Ovary (tissue), 7 donors: ENCODE measurements at regions not wholly inside any gene's neighbourhood (a gene's known extent, or its start where the extent isn't known, plus 50 kb on each side); places are given as distances from the start of the nearest gene placed in this dataset.

ENCODE experiments used
- DNase-seq, 5 donors: peaks; one replicate each; pipeline ENCODE4 v3.0.0-alpha.2; 2019 to 2020
- H3K27ac ChIP-seq, 2 donors: fragments of 200-600 bp; one replicate each; pipeline versions ENCODE4 v1.5.1 to v1.8.0; 2019 to 2022
- H3K27me3 ChIP-seq: fragments of 200-600 bp; one replicate; pipeline ENCODE4 v1.8.0; 2022
- H3K36me3 ChIP-seq: fragments of 200-600 bp; sonication (generic); one replicate; pipeline ENCODE4 v1.5.1; 2019
- H3K4me1 ChIP-seq: one replicate; pipeline ENCODE4 v1.8.1; 2013; ENCODE audit warnings: mild to moderate bottlenecking, moderate library complexity; ENCODE audit not compliant: insufficient read depth
- H3K4me3 ChIP-seq: fragments of 200-600 bp; sonication (generic); one replicate; pipeline ENCODE4 v1.5.1; 2017
- H3K9me3 ChIP-seq, 2 donors: fragments of 200-600 bp in 1 of 2; sonication (generic) in 1 of 2; one replicate each; pipeline versions ENCODE4 v1.5.1 to v1.8.1; 2013 to 2019; ENCODE audit warnings: mild to moderate bottlenecking in 1 of 2, moderate library complexity in 1 of 2
- EP300 ChIP-seq: sonication (generic); formaldehyde crosslinking; IDR thresholded peaks from one replicate; pipeline ENCODE4 v1.6.1; 2017; ENCODE audit warnings: antibody characterized with exemption
- POLR2A ChIP-seq: fragments of 450-650 bp; IDR thresholded peaks from one replicate; pipeline ENCODE4 v1.6.1; 2017; ENCODE audit warnings: antibody characterized with exemption, mild to moderate bottlenecking, moderate library complexity
- WGBS, 3 donors: extraction: QIAGEN DNeasy Blood & Tissue Kit in 1 of 3; methylation state at CpG; one replicate each; pipeline versions ENCODE4 v1.1.5 to v1.1.7; 2013 to 2017; 5-methylcytosine and 5-hydroxymethylcytosine counted together
- intact Hi-C, 4 donors: fragments of 100-400 bp; cut with DNase I; formaldehyde crosslinking; loops; one replicate each; pipeline versions ENCODE4 v1.11.0 to v1.15.1; 2022 to 2023
- TF ChIP-seq, protein P1 (sequence below), 3 donors: fragments of 450-650 bp in 2 of 3; fragments of 200-600 bp in 1 of 3; IDR thresholded peaks; one replicate each; pipeline versions ENCODE4 v1.5.1 to v1.8.0; 2016 to 2022; ENCODE audit warnings: antibody characterized with exemption in 3 of 3, mild to moderate bottlenecking in 1 of 3
- donor health status: DM: no; HTN: no; CAD: no; lungs with moderate emphysema.
- donor health status: DM: no; HTN: no; CAD: no.
- donor health status: Bipolar disorder and iron deficiency.
- donor health status: DM: no; HTN: no; CAD: no.
- donor health status: DM: yes; HTN: yes; CAD: no.

DNA sequence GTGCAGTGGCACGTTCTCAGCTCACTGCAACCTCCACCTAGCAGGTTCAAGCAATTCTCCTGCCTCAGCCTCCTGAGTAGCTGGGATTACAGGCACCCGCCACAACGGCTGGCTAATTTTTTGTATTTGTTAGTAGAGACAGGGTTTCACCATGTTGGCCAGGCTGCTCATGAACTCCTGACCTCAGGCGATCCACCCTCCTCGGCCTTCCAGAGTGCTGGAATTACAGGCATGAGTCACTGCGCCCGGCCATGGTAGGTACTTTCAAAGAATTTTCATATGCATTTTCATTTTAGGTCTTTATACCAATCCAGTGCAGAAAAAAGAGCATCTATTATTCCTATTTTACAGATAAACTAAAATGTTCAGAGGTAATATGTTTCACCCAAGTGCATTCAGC, 411.3 kb upstream of the USP15 start:
- H3K36me3 ChIP-seq, result no peaks in the 10 kb centered on the region
- H3K4me3 ChIP-seq, result no peak overlapping the region
- intact Hi-C loops, result no loop called here
- H3K27ac ChIP-seq, result no peak overlapping the region
- H3K27me3 ChIP-seq, result no peaks in the 10 kb centered on the region
- 91 to 94% (median 93%) methylated on average over 7 of the region's 7 CpGs for WGBS, 3 donors
- H3K4me1 ChIP-seq, result no peaks in the 10 kb centered on the region
- DNase-seq, result no peak
- TF ChIP-seq POLR2A (no peak), EP300 (no peak)
- TF ChIP-seq, protein P1, sequence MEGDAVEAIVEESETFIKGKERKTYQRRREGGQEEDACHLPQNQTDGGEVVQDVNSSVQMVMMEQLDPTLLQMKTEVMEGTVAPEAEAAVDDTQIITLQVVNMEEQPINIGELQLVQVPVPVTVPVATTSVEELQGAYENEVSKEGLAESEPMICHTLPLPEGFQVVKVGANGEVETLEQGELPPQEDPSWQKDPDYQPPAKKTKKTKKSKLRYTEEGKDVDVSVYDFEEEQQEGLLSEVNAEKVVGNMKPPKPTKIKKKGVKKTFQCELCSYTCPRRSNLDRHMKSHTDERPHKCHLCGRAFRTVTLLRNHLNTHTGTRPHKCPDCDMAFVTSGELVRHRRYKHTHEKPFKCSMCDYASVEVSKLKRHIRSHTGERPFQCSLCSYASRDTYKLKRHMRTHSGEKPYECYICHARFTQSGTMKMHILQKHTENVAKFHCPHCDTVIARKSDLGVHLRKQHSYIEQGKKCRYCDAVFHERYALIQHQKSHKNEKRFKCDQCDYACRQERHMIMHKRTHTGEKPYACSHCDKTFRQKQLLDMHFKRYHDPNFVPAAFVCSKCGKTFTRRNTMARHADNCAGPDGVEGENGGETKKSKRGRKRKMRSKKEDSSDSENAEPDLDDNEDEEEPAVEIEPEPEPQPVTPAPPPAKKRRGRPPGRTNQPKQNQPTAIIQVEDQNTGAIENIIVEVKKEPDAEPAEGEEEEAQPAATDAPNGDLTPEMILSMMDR (IDR thresholded peaks at IDR 0.05), result no peak
- no peaks in the 10 kb centered on the region for H3K9me3 ChIP-seq

- Histone ChIP-seq H3K36me3 (no peaks in the 10 kb centered on the region), H3K27me3 (no peaks in the 10 kb centered on the region), H3K9me3 (no peaks in the 10 kb centered on the region), H3K4me3 (no peak overlapping the region), H3K4me1 (no peaks in the 10 kb centered on the region), H3K27ac (no peak overlapping the region)
- intact Hi-C loops, result no loop called here
- no peak for DNase-seq
- no peak for TF ChIP-seq POLR2A
- TF ChIP-seq, protein P1 (IDR thresholded peaks at IDR 0.05), result no peak
- TF ChIP-seq EP300, result no peak
Observed at GRCh38 chr12:61853945-61854344, 406.3 kb upstream of the USP15 start.

DNA sequence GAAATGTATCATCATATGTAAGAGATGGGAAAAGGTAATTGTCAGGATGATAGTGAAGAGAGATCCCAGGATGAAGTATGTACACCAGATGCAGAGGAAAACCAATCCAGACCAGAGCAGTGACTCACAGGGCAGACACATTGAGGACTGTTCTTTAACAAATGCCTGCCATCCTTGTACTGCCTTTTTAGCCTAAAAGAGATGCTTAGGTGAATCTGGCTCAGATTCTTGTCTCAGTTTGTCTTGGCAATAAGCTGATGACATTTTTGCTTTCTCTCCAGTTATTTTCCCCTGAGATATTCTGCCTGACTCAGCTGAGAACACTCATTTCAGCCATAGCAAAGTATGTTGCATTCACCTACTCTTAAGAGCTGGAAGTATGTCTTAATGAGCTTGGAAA, 405.3 kb upstream of the USP15 start:
- H3K4me3 ChIP-seq, result no peak overlapping the region
- no peak for DNase-seq
- no peaks in the 10 kb centered on the region for H3K27me3 ChIP-seq
- intact Hi-C loops, result no loop called here
- H3K9me3 ChIP-seq, result no peaks in the 10 kb centered on the region
- H3K4me1 ChIP-seq, result no peaks in the 10 kb centered on the region
- no peak overlapping the region for H3K27ac ChIP-seq
- TF ChIP-seq, protein P1 (IDR thresholded peaks at IDR 0.05), result no peak
- TF ChIP-seq POLR2A, result no peak
- no peak for TF ChIP-seq EP300
- H3K36me3 ChIP-seq, result no peaks in the 10 kb centered on the region

DNA sequence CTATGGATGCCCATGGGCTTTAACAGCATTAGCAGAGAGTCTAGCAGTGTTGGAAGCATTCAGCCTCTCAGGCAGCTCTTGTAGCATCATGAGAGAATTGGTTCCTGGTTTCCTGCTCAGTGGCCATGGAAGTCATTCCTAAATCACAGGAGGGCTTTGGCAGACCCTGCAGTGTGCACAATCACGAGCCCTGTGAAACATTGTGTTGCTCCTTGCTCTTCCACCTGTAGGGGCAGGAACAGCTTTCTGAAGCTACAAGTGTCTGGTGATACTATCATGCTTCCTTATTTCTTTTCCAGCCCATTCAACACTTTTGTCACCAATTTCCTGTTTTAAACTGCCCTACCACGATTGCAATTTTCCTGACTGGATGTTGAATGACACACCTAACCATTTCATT, 402.2 kb upstream of the USP15 start:
- intact Hi-C loops, result no loop called here
- no peak overlapping the region for H3K27ac ChIP-seq
- H3K36me3 ChIP-seq, result no peaks in the 10 kb centered on the region
- H3K4me1 ChIP-seq, result no peaks in the 10 kb centered on the region
- TF ChIP-seq EP300, result no peak
- no peak for TF ChIP-seq POLR2A
- TF ChIP-seq, protein P1 (IDR thresholded peaks at IDR 0.05), result no peak
- H3K27me3 ChIP-seq, result no peaks in the 10 kb centered on the region
- 86 to 92% (median 92%) methylated on average over 2 of the region's 2 CpGs for WGBS, 3 donors
- DNase-seq, result no peak
- no peak overlapping the region for H3K4me3 ChIP-seq
- H3K9me3 ChIP-seq, result no peaks in the 10 kb centered on the region

GRCh38 chr12:61860451-61860850, 399.8 kb upstream of the USP15 start:
- no peak for DNase-seq
- intact Hi-C loops, result no loop called here
- TF ChIP-seq POLR2A, result no peak
- TF ChIP-seq, protein P1 (IDR thresholded peaks at IDR 0.05), result no peak
- no peak for TF ChIP-seq EP300
- Histone ChIP-seq H3K9me3 (no peaks in the 10 kb centered on the region), H3K27me3 (no peaks in the 10 kb centered on the region), H3K4me3 (no peak overlapping the region), H3K4me1 (no peaks in the 10 kb centered on the region), H3K36me3 (no peaks in the 10 kb centered on the region), H3K27ac (no peak overlapping the region)
